ENCODE measurements at regions not wholly inside any gene's neighbourhood (a gene's known extent, or its start where the extent isn't known, plus 50 kb on each side); places are given as distances from the start of the nearest gene placed in this dataset.

DNA sequence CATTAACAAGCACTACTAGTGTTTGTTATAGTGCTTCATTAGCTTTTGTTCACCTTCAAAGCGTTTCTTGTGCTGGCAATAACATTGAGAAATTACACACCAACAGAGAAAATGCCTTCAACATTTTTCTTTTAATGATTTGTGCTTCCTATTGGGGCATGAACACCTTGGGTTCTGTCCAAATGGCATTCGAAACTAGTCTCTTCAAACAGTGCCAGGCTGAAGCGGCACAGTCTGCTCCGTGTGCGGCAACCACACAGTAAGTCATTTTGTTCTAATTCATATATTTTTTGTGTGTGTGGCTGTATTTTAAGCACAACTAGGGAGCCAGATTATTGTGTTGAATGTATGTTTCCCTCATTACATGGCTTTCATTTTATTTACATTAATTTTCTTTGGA is 414.7 kb upstream of the SGCD start:
- Histone ChIP-seq H3K27ac (no peak overlapping the region), H3K9me3 (no peaks in the 10 kb centered on the region), H3K4me1 (no peaks in the 10 kb centered on the region), H3K36me3 (no peaks in the 10 kb centered on the region), H3K27me3 (replicated peaks in 1 of 7) (no peaks in the 10 kb centered on the region), H3K4me3 (no peak overlapping the region)
- TF ChIP-seq CTCF (IDR thresholded peaks at IDR 0.05 in 8 of 11, conservative IDR thresholded peaks at IDR 0.05 in 3 of 11) (no peak), POLR2A (IDR thresholded peaks at IDR 0.05) (no peak), POLR2AphosphoS5 (IDR thresholded peaks at IDR 0.05) (no peak)
- no peak for DNase-seq
- 81 to 88% (median 87%) methylated on average over 5 of the region's 5 CpGs for WGBS, 5 donors
- intact Hi-C loops (cut with DNase I; ENCODE audit: low total_unique reads) = no loop called here

- Histone ChIP-seq H3K27ac (no peak overlapping the region), H3K4me1 (no peaks in the 10 kb centered on the region), H3K9me3 (no peaks in the 10 kb centered on the region), H3K4me3 (no peak overlapping the region), H3K36me3 (no peaks in the 10 kb centered on the region), H3K27me3 (replicated peaks in 1 of 7) (no peaks in the 10 kb centered on the region)
- TF ChIP-seq POLR2AphosphoS5 (IDR thresholded peaks at IDR 0.05) (no peak), CTCF (IDR thresholded peaks at IDR 0.05 in 8 of 11, conservative IDR thresholded peaks at IDR 0.05 in 3 of 11) (no peak), POLR2A (IDR thresholded peaks at IDR 0.05) (no peak)
- intact Hi-C loops (cut with DNase I; ENCODE audit: low total_unique reads) = no loop called here
- no peak for DNase-seq
These were observed 412.2 kb upstream of the SGCD start for GRCh38 chr5:155914766-155915165.

DNA sequence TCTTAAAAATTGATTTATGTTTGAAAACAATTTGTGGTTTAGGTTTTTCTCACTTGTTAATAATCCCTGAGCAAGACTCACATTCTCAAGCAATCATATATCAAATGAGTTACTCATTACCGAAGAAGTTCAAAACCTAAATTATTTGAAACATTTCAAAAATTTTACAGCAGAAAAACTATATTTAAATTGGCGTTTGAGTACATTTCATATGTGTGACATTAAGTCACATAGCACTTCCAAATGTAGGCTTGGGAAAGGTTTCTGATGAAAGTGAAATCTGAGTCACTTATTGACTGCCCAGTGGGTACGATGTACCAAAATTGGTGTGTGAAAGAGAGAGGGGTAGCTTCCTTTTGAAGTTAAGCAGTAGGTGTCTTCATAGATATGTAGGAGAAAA is 411.4 kb upstream of the SGCD start:
- intact Hi-C loops (cut with DNase I; ENCODE audit: low total_unique reads) = no loop called here
- 53 to 68% (median 55%) methylated on average over 3 of the region's 3 CpGs for WGBS, 5 donors

DNA sequence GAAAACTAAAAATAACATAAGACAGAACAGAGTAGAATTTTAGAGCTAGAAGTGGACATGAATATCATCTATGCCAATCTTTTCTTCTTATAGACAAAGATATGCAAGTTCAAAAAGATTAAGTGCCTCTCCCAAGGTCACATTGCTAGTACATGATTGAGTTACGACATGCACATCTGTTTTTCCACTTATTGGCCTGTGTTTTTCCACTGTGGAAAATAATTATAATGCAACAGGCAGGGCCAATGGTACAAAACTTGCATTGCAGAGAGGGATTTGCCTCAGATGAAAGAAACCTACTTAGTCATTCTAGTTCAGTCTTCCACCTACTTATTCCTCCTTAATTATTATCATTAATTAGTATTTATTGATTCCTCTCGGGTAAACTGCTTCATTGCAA is 407.8 kb upstream of the SGCD start:
- intact Hi-C loops (cut with DNase I; ENCODE audit: low total_unique reads) = no loop called here
- Histone ChIP-seq H3K27me3 (replicated peaks in 1 of 7) (no peaks in the 10 kb centered on the region), H3K36me3 (no peaks in the 10 kb centered on the region), H3K4me3 (no peak overlapping the region), H3K4me1 (no peaks in the 10 kb centered on the region), H3K27ac (no peak overlapping the region), H3K9me3 (no peaks in the 10 kb centered on the region)
- no peak for DNase-seq
- TF ChIP-seq POLR2AphosphoS5 (IDR thresholded peaks at IDR 0.05) (no peak), CTCF (IDR thresholded peaks at IDR 0.05 in 8 of 11, conservative IDR thresholded peaks at IDR 0.05 in 3 of 11) (no peak), POLR2A (IDR thresholded peaks at IDR 0.05) (no peak)
- 58 to 78% (median 72%) methylated on average over 2 of the region's 2 CpGs for WGBS, 5 donors

More for the DNA sequence above, 411.4 kb upstream of the SGCD start:
- Histone ChIP-seq H3K4me1 (no peaks in the 10 kb centered on the region), H3K4me3 (no peak overlapping the region), H3K36me3 (no peaks in the 10 kb centered on the region), H3K27me3 (replicated peaks in 1 of 7) (no peaks in the 10 kb centered on the region), H3K9me3 (no peaks in the 10 kb centered on the region), H3K27ac (no peak overlapping the region)
- no peak for DNase-seq
- no peak for TF ChIP-seq CTCF (IDR thresholded peaks at IDR 0.05 in 8 of 11, conservative IDR thresholded peaks at IDR 0.05 in 3 of 11)
- TF ChIP-seq POLR2A (IDR thresholded peaks at IDR 0.05) = no peak
- TF ChIP-seq POLR2AphosphoS5 (IDR thresholded peaks at IDR 0.05) = no peak

Data from spleen (tissue), 11 donors.